GM12878 (cell line): ENCODE measurements at regions not wholly inside any gene's neighbourhood (a gene's known extent, or its start where the extent isn't known, plus 50 kb on each side); places are given as distances from the start of the nearest gene placed in this dataset.
A peak's percentile ranks its signal among the peaks of the same experiment; 100 is the strongest.
"Not testable (repeated sequence)": the region's sequence is repeated elsewhere in the genome, so short reads cannot be mapped to it uniquely, and the experiment has no call there.

ENCODE experiments used
- ATAC-seq: fragments of 200-7000 bp; cut with Tn5 transposase; 3 replicates; pipeline ENCODE4 v1.9.1; 2020; ENCODE audit warnings: mild to moderate bottlenecking, moderate library complexity
- BruUV-seq: library from RNA; stranded (reverse); fragments of 400-500 nt; replicated peaks from 2 replicates; lab custom pipeline; 2021; lab: Mats Ljungman, UMichigan
- CTCF ChIA-PET: fragments of 300-600 bp; sonication (Branson Sonifier 250); formaldehyde crosslinking; extraction: SDS; loops from one replicate; lab custom pipeline; 2021; ENCODE audit warnings: inconsistent platforms; lab: Yijun Ruan, JAX
- POLR2A ChIA-PET: fragments of 350-600 bp; formaldehyde crosslinking; extraction: SDS; loops from one replicate; lab custom pipeline; 2021; ENCODE audit warnings: inconsistent platforms; lab: Charles Lee
- RAD21 ChIA-PET: fragments of 300-600 bp; sonication (Branson Sonifier 250); formaldehyde crosslinking; loops from one replicate; lab custom pipeline; 2023; ENCODE audit warnings: antibody characterized with exemption; ENCODE audit not compliant: unreplicated experiment; lab: Charles Lee
- SMC1A ChIA-PET: fragments of 300-600 bp; sonication (Branson Sonifier 250); formaldehyde crosslinking; loops from one replicate; lab custom pipeline; 2023; ENCODE audit not compliant: unreplicated experiment, uncharacterized antibody; lab: Charles Lee
- DNase-seq: peaks from one replicate; pipeline ENCODE4 v3.0.0-alpha.2; 2011; ENCODE audit warnings: low read depth, low spot score
- FAIRE-seq: peaks from 3 replicates; lab custom pipeline; 2011; peaks lifted over from hg19 to GRCh38; lab: Jason Lieb, UNC
- H2AFZ ChIP-seq: 2 replicates; pipeline ENCODE4 v1.6.0; 2011; ENCODE audit warnings: low read depth, low read length, control low read depth; ENCODE audit not compliant: control insufficient read depth
- H3K27ac ChIP-seq: 2 replicates; pipeline ENCODE4 v1.5.1; 2011; ENCODE audit warnings: control low read depth; ENCODE audit not compliant: control insufficient read depth, insufficient read depth
- H3K27me3 ChIP-seq, 2 experiments: replicated peaks in 1 of 2; 2 replicates each; pipeline versions ENCODE4 v1.6.0 to v1.6.1; 2011; ENCODE audit warnings: low read length in 1 of 2; ENCODE audit not compliant: control insufficient read depth in 2 of 2, insufficient read depth in 2 of 2
- H3K36me3 ChIP-seq, 2 experiments: 2 replicates each; pipeline ENCODE4 v1.5.1; 2011; ENCODE audit warnings: low read length in 1 of 2; ENCODE audit not compliant: control insufficient read depth in 2 of 2, insufficient read depth in 2 of 2
- H3K4me1 ChIP-seq: 2 replicates; pipeline ENCODE4 v1.6.1; 2011; ENCODE audit warnings: mild to moderate bottlenecking, low read length, moderate library complexity, mixed read lengths; ENCODE audit not compliant: control insufficient read depth, insufficient read depth
- H3K4me2 ChIP-seq: 2 replicates; pipeline ENCODE4 v1.6.0; 2011; ENCODE audit warnings: control low read depth; ENCODE audit not compliant: control insufficient read depth, insufficient read depth
- H3K4me3 ChIP-seq: fragments of 200-600 bp; sonication (generic); 2 replicates; pipeline ENCODE4 v1.5.1; 2016
- H3K79me2 ChIP-seq: 2 replicates; pipeline ENCODE4 v1.6.0; 2011; ENCODE audit warnings: low read length; ENCODE audit not compliant: control insufficient read depth, insufficient read depth
- H3K9ac ChIP-seq: 2 replicates; pipeline ENCODE4 v1.8.0; 2011; ENCODE audit warnings: low read length, control low read depth, mixed read lengths; ENCODE audit not compliant: control insufficient read depth, insufficient read depth
- H3K9me3 ChIP-seq: replicated peaks from 3 replicates; pipeline ENCODE4 v1.5.1; 2011; ENCODE audit warnings: mild to moderate bottlenecking, low read length; ENCODE audit not compliant: control insufficient read depth, insufficient read depth
- H4K20me1 ChIP-seq: 2 replicates; pipeline ENCODE4 v1.6.0; 2011; ENCODE audit not compliant: control insufficient read depth, insufficient read depth
- RAD21 ChIP-seq: IDR thresholded peaks from 2 replicates; pipeline ENCODE4 v1.6.1; 2011; ENCODE audit warnings: mild to moderate bottlenecking, low read depth, low read length, moderate library complexity; ENCODE audit not compliant: insufficient read depth
- SMC3 ChIP-seq: IDR thresholded peaks from 2 replicates; pipeline ENCODE4 v1.6.1; 2011; ENCODE audit warnings: low read length, improper control_type of control experiment, borderline replicate concordance
- WGBS: methylation state at CpG from one replicate; pipeline ENCODE4 v1.1.6; 2016; ENCODE audit warnings: low lambda C conversion rate; ENCODE audit not compliant: insufficient replicate concordance, insufficient coverage; ENCODE audit errors: missing lambda C conversion rate; 5-methylcytosine and 5-hydroxymethylcytosine counted together
- in situ Hi-C: fragments of 300-500 bp; cut with MboI; formaldehyde crosslinking; loops from 9 replicates; pipeline ENCODE4 v1.14.3; 2018; ENCODE audit warnings: mixed read lengths
- intact Hi-C: fragments of 100-400 bp; cut with micrococcal nuclease; formaldehyde crosslinking; loops from one replicate; pipeline ENCODE4 v1.14.2; 2022; ENCODE audit not compliant: unreplicated experiment
- TF ChIP-seq, protein P1 (sequence below), 3 experiments: IDR thresholded peaks in 2 of 3; conservative IDR thresholded peaks in 1 of 3; 2 replicates each; pipeline ENCODE4 v1.5.1; 2011; ENCODE audit warnings: low read depth in 3 of 3, low read length in 3 of 3, mild to moderate bottlenecking in 3 of 3, control low read depth in 2 of 3, moderate library complexity in 2 of 3, inconsistent platforms in 1 of 3, mixed read lengths in 1 of 3; ENCODE audit not compliant: control insufficient read depth in 2 of 3, insufficient read depth in 1 of 3; ENCODE audit errors: extremely low read depth in 1 of 3

DNA sequence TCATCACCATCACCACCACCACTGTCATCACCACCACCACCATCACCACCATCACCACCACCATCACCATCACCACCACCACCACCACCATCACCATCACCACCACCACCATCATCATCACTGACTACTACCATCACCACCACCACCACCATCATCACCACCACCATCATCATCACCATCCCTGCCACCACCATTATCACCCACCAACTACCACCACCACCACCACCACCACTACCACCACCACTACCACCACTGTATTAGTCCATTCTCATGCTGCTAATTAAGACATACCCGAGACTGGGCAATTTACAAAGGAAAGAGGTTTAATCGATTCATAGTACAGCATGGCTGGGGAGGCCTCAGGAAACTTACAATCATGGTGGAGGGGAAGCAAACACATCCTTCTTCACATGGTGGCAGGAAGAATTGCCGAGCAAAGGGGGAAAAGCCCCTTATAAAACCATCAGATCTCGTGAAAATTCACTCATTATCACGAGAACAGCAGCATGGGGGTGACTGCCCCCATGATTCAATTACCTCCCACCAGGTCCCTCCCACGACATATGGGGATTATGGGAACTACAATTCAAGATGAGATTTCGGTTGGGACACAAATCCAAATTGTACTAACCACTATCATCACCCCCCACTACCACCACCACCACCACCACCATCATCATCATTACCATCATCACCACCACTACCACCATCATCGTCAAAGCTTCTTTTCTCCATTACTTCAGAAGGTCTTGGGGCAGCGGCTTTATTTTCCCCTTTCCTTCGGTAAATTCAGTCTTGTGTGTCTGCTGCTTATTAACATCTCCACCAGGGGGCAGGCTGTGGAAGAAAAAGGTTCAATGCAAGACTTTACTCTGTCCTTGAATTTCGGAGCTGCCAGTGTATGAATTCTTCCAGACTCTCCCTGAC, 53.6 kb upstream of the SCAF4 start:
- H3K79me2 ChIP-seq, H3K4me1 ChIP-seq, POLR2A ChIA-PET, H3K36me3 ChIP-seq, BruUV-seq, DNase-seq, H3K9me3 ChIP-seq, H3K27ac ChIP-seq, H3K4me3 ChIP-seq, in situ Hi-C loops, H3K9ac ChIP-seq, H3K4me2 ChIP-seq, H4K20me1 ChIP-seq, H3K27me3 ChIP-seq, H2AFZ ChIP-seq: not testable (repeated sequence)
- TF ChIP-seq RAD21: peak; percentile 66
- peak; percentile 63; the same call in 1 of the 2 replicates for TF ChIP-seq SMC3
- TF ChIP-seq, protein P1, sequence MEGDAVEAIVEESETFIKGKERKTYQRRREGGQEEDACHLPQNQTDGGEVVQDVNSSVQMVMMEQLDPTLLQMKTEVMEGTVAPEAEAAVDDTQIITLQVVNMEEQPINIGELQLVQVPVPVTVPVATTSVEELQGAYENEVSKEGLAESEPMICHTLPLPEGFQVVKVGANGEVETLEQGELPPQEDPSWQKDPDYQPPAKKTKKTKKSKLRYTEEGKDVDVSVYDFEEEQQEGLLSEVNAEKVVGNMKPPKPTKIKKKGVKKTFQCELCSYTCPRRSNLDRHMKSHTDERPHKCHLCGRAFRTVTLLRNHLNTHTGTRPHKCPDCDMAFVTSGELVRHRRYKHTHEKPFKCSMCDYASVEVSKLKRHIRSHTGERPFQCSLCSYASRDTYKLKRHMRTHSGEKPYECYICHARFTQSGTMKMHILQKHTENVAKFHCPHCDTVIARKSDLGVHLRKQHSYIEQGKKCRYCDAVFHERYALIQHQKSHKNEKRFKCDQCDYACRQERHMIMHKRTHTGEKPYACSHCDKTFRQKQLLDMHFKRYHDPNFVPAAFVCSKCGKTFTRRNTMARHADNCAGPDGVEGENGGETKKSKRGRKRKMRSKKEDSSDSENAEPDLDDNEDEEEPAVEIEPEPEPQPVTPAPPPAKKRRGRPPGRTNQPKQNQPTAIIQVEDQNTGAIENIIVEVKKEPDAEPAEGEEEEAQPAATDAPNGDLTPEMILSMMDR (IDR thresholded peaks at IDR 0.05 in 2 of 3, conservative IDR thresholded peaks at IDR 0.05 in 1 of 3; ENCODE audit: control insufficient read depth in 2 of 3, extremely low read depth in 1 of 3, insufficient read depth in 1 of 3, low read depth in 3 of 3, low read length in 3 of 3): peak; percentile 58 to 73 (median 59); a peak in 5 of 6 replicates
- ATAC-seq (peak; percentile 77), FAIRE-seq (peak; percentile 85)
- SMC1A ChIA-PET: interaction anchor here (0.9 to 1.6 kb wide), 4 partner anchors 13 to 472 kb away, joined by 3 to 14 read pairs (median 4); no protein-coding TSS in a partner anchor
- intact Hi-C loops: loop anchor here (1.0 kb wide), 1 partner anchor 473 kb away; no protein-coding TSS in a partner anchor
- CTCF ChIA-PET: interaction anchor here (0.6 to 1.4 kb wide), 12 partner anchors 9 to 477 kb away, joined by 3 to 13 read pairs (median 4); no protein-coding TSS in a partner anchor
- RAD21 ChIA-PET: interaction anchor here (0.8 kb wide), 3 partner anchors 13 to 473 kb away, joined by 3 to 6 read pairs (median 4); no protein-coding TSS in a partner anchor
- WGBS: 25% methylated on average over 11 of the region's 11 CpGs
